OCI-LY7 (cell line): ENCODE measurements at regions not wholly inside any gene's neighbourhood (a gene's known extent, or its start where the extent isn't known, plus 50 kb on each side); places are given as distances from the start of the nearest gene placed in this dataset.

Experiments
- BruUV-seq: library from RNA; stranded (reverse); fragments of 400-500 nt; replicated peaks from 2 replicates; lab custom pipeline; 2021; lab: Mats Ljungman, UMichigan
- CTCF ChIA-PET: fragments of 300-600 bp; sonication (Branson Sonifier 250); formaldehyde crosslinking; loops from one replicate; lab custom pipeline; 2022; ENCODE audit warnings: antibody characterized with exemption; ENCODE audit not compliant: unreplicated experiment; lab: Charles Lee
- POLR2A ChIA-PET: fragments of 300-600 bp; sonication (Branson Sonifier 250); formaldehyde crosslinking; loops from one replicate; lab custom pipeline; 2022; ENCODE audit warnings: antibody characterized with exemption; lab: Charles Lee
- DNase-seq: peaks from one replicate; pipeline ENCODE4 v3.0.0-alpha.2; 2015; ENCODE audit warnings: low spot score
- H2AFZ ChIP-seq: fragments of 200-600 bp; sonication (generic), shearing (Covaris generic); 2 replicates; pipeline ENCODE4 v1.6.1; 2014; ENCODE audit warnings: mild to moderate bottlenecking, antibody characterized with exemption, low read length, moderate library complexity
- H3K27ac ChIP-seq: fragments of 200-600 bp; sonication (generic); 2 replicates; pipeline ENCODE4 v1.5.1; 2014; ENCODE audit warnings: mixed run types, low read depth, mild to moderate bottlenecking, moderate library complexity, low read length, inconsistent platforms; ENCODE audit not compliant: poor library complexity, severe bottlenecking
- H3K36me3 ChIP-seq: fragments of 200-600 bp; sonication (generic); 2 replicates; pipeline ENCODE4 v1.6.1; 2014; ENCODE audit warnings: mild to moderate bottlenecking, antibody characterized with exemption, low read length, moderate library complexity, mixed read lengths; ENCODE audit not compliant: insufficient read depth
- H3K4me1 ChIP-seq: fragments of 200-600 bp; sonication (generic); 2 replicates; pipeline ENCODE4 v1.5.1; 2014; ENCODE audit warnings: mild to moderate bottlenecking, low read length; ENCODE audit not compliant: insufficient read depth, poor library complexity, severe bottlenecking
- H3K4me2 ChIP-seq: fragments of 200-600 bp; sonication (generic); 2 replicates; pipeline ENCODE4 v1.6.1; 2014; ENCODE audit warnings: mild to moderate bottlenecking, low read length
- H3K4me3 ChIP-seq: fragments of 200-600 bp; sonication (generic); 2 replicates; pipeline ENCODE4 v1.5.1; 2014; ENCODE audit warnings: mild to moderate bottlenecking, low read depth, low read length; ENCODE audit not compliant: poor library complexity, severe bottlenecking
- H3K79me2 ChIP-seq: fragments of 200-600 bp; sonication (generic); 2 replicates; pipeline ENCODE4 v1.6.1; 2016; ENCODE audit warnings: low read depth, mild to moderate bottlenecking, low read length, moderate library complexity, mixed read lengths; ENCODE audit not compliant: insufficient read depth
- H3K9me2 ChIP-seq: fragments of 200-600 bp; sonication (generic); 2 replicates; pipeline ENCODE4 v1.6.1; 2016; ENCODE audit warnings: mild to moderate bottlenecking, low read length, mixed read lengths; ENCODE audit not compliant: insufficient read depth
- H3K9me3 ChIP-seq: fragments of 200-600 bp; sonication (generic); 2 replicates; pipeline ENCODE4 v1.6.1; 2014; ENCODE audit warnings: mild to moderate bottlenecking, mixed run types, low read length, mixed read lengths
- H4K20me1 ChIP-seq: fragments of 200-600 bp; sonication (generic); 2 replicates; pipeline ENCODE4 v1.6.1; 2014; ENCODE audit warnings: mild to moderate bottlenecking, antibody characterized with exemption, low read length, moderate library complexity, mixed read lengths; ENCODE audit not compliant: insufficient read depth
- EZH2phosphoT487 ChIP-seq: fragments of 200-600 bp; sonication (generic); IDR thresholded peaks from 2 replicates; pipeline ENCODE4 v1.6.1; 2018; ENCODE audit warnings: low read depth, borderline replicate concordance, mild to moderate bottlenecking, mixed run types, antibody characterized with exemption, low read length, moderate library complexity, mixed read lengths
- intact Hi-C: fragments of 100-400 bp; cut with micrococcal nuclease; formaldehyde crosslinking; loops from one replicate; pipeline ENCODE4 v1.10.0; 2022; ENCODE audit not compliant: unreplicated experiment
- TF ChIP-seq, protein P1 (sequence below): fragments of 200-600 bp; sonication (generic); conservative IDR thresholded peaks from 2 replicates; pipeline ENCODE4 v1.5.1; 2014; ENCODE audit warnings: mild to moderate bottlenecking, antibody characterized with exemption, low read length, moderate library complexity, mixed read lengths

DNA sequence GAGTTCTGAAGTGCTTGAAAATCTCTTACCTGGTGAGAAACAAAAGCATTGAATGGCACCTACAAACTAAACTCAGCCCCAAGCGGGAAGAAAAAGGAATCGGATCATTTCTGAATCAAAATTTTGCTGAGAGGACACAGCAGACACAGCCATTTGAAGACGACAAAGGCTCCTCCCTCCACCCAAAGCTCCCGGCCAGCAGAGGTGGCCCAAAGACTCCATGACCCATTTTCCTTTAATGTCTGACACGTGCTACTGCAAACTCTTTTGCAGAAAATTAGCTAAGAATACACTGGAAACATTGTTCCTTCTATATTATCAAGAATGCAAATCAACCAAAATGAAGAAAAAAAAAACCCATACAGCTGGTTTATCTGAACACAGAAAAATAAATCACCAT, 85.9 kb upstream of the FOXN3 start:
- Histone ChIP-seq H3K4me1 (peaks cover 3% of the 10 kb centered on the region), H3K4me3 (no peak overlapping the region), H3K36me3 (no peaks in the 10 kb centered on the region), H3K9me2 (no peaks in the 10 kb centered on the region), H4K20me1 (no peaks in the 10 kb centered on the region), H2AFZ (no peak overlapping the region), H3K4me2 (no peak overlapping the region), H3K79me2 (no peaks in the 10 kb centered on the region), H3K27ac (no peak overlapping the region), H3K9me3 (no peaks in the 10 kb centered on the region)
- no peak for TF ChIP-seq EZH2phosphoT487
- TF ChIP-seq, protein P1, sequence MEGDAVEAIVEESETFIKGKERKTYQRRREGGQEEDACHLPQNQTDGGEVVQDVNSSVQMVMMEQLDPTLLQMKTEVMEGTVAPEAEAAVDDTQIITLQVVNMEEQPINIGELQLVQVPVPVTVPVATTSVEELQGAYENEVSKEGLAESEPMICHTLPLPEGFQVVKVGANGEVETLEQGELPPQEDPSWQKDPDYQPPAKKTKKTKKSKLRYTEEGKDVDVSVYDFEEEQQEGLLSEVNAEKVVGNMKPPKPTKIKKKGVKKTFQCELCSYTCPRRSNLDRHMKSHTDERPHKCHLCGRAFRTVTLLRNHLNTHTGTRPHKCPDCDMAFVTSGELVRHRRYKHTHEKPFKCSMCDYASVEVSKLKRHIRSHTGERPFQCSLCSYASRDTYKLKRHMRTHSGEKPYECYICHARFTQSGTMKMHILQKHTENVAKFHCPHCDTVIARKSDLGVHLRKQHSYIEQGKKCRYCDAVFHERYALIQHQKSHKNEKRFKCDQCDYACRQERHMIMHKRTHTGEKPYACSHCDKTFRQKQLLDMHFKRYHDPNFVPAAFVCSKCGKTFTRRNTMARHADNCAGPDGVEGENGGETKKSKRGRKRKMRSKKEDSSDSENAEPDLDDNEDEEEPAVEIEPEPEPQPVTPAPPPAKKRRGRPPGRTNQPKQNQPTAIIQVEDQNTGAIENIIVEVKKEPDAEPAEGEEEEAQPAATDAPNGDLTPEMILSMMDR: no peak
- ChIA-PET POLR2A (interaction anchor here (1.4 kb wide), 1 partner anchor 47 kb away, joined by 7 read pairs; no protein-coding TSS in a partner anchor), CTCF (no interaction called here)
- DNase-seq: no peak
- intact Hi-C loops: no loop called here
- BruUV-seq: no TSS peak

DNA sequence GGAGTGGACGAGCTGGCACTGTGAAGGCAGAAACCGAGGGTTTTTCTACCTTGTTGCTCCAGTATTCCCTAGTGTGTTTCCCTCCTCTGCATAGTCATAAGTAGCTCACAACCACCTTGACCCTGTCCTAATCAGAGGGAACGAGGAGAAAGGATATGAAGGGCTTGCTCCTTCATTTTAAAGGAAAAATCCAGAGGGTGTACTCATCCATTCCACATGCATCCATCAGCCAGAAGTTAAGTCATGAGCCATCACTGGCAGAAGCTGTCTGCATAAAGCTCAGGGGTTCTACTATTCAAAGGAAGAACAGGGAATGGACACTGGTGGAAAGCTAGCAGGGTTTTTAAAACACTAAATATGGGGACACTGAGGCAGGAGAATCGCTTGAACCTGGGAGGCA, 84.3 kb upstream of the FOXN3 start:
- H3K9me3 ChIP-seq: no peaks in the 10 kb centered on the region
- H3K4me2 ChIP-seq: no peak overlapping the region
- POLR2A ChIA-PET: no interaction called here
- H3K36me3 ChIP-seq: no peaks in the 10 kb centered on the region
- BruUV-seq: no TSS peak
- H3K79me2 ChIP-seq: no peaks in the 10 kb centered on the region
- no peaks in the 10 kb centered on the region for H4K20me1 ChIP-seq
- no peak overlapping the region for H3K4me3 ChIP-seq
- H3K27ac ChIP-seq: no peak overlapping the region
- no peak overlapping the region for H2AFZ ChIP-seq
- peaks cover 3% of the 10 kb centered on the region for H3K4me1 ChIP-seq
- no peak for DNase-seq
- no peaks in the 10 kb centered on the region for H3K9me2 ChIP-seq
- CTCF ChIA-PET: no interaction called here
- intact Hi-C loops: no loop called here
- no peak for TF ChIP-seq EZH2phosphoT487
- TF ChIP-seq, protein P1: no peak

DNA sequence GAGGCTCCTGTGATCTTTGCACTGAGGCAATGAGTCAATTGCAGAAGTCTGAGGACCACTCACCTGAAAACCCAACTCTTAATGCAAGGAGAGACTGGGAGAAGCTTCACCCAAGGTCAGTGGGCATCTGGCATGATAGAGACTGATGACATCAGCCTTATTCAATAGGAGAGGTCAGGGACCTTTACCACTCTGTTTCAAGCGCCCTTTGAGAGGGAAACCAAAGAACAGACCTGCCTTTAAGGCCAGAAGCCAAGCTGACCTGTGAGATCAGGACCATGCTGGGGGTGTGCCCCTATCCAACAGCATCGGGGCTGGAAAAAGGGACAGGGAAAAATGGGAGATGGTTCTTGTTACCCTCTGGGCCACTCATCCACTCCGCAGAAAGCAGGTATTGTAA, 83.3 kb upstream of the FOXN3 start:
- CTCF ChIA-PET: no interaction called here
- Histone ChIP-seq H3K36me3 (no peaks in the 10 kb centered on the region), H3K9me2 (no peaks in the 10 kb centered on the region), H4K20me1 (no peaks in the 10 kb centered on the region), H3K4me2 (no peak overlapping the region), H3K4me3 (no peak overlapping the region), H2AFZ (no peak overlapping the region), H3K4me1 (peaks cover 3% of the 10 kb centered on the region), H3K27ac (no peak overlapping the region), H3K79me2 (no peaks in the 10 kb centered on the region), H3K9me3 (no peaks in the 10 kb centered on the region)
- DNase-seq: no peak
- intact Hi-C loops: no loop called here
- POLR2A ChIA-PET: no interaction called here
- TF ChIP-seq EZH2phosphoT487: no peak
- TF ChIP-seq, protein P1: no peak
- BruUV-seq: no TSS peak
